H1 (cell line): ENCODE measurements at regions not wholly inside any gene's neighbourhood (a gene's known extent, or its start where the extent isn't known, plus 50 kb on each side); places are given as distances from the start of the nearest gene placed in this dataset.

Experiments used
- CEBPB ChIP-seq: IDR thresholded peaks from 2 replicates; pipeline ENCODE4 v1.6.1; 2012; ENCODE audit warnings: low read depth, low read length
- CHD7 ChIP-seq: fragments of 300-600 bp; sonication (generic); IDR thresholded peaks from 2 replicates; pipeline ENCODE4 v1.7.1; 2012; ENCODE audit warnings: low read length, moderate library complexity, mild to moderate bottlenecking, inconsistent platforms; ENCODE audit not compliant: insufficient replicate concordance
- E2F6 ChIP-seq: IDR thresholded peaks from 2 replicates; pipeline ENCODE4 v1.6.1; 2012; ENCODE audit warnings: inconsistent platforms
- SRF ChIP-seq: IDR thresholded peaks from 2 replicates; pipeline ENCODE4 v1.6.1; 2011; ENCODE audit warnings: mild to moderate bottlenecking, low read depth, low read length, moderate library complexity

GRCh38 chr20:56925082-56925830 is 296.1 kb downstream of the TFAP2C start (continued):
- TF ChIP-seq CEBPB: no peak
- no peak for TF ChIP-seq SRF
- no peak for TF ChIP-seq CHD7
- peak; percentile 40 for TF ChIP-seq E2F6
